ENCODE measurements at regions not wholly inside any gene's neighbourhood (a gene's known extent, or its start where the extent isn't known, plus 50 kb on each side); places are given as distances from the start of the nearest gene placed in this dataset.

DNA sequence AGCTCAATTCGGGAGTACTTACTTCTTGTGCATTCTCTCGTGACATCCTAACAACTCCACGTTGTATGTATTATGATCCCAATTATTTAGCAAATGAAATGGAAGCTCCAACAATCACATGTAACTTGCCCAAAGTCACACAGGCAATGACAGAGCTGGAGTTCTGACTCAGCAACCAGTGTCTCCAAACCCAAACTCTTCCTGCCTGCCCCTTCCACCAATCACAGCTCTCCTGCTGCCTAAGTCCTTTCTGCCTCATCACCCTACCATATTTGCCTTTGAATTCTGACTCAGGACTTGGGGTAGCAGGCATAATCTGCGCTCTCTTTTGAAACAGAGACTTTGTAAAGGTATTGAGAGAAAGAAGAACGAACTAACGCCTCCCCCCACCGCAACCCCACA, 245.2 kb upstream of the MAF start:
- POLR2A ChIA-PET: no interaction called here
- CTCF ChIA-PET: no interaction called here
- TF ChIP-seq ARNT (IDR thresholded peaks at IDR 0.05): no peak
- TF ChIP-seq, protein P1, sequence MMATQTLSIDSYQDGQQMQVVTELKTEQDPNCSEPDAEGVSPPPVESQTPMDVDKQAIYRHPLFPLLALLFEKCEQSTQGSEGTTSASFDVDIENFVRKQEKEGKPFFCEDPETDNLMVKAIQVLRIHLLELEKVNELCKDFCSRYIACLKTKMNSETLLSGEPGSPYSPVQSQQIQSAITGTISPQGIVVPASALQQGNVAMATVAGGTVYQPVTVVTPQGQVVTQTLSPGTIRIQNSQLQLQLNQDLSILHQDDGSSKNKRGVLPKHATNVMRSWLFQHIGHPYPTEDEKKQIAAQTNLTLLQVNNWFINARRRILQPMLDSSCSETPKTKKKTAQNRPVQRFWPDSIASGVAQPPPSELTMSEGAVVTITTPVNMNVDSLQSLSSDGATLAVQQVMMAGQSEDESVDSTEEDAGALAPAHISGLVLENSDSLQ (IDR thresholded peaks at IDR 0.05): no peak
- TF ChIP-seq FOXA1 (IDR thresholded peaks at IDR 0.05): no peak
- TF ChIP-seq L3MBTL2 (conservative IDR thresholded peaks at IDR 0.05): no peak
- TF ChIP-seq HDGF (IDR thresholded peaks at IDR 0.05; ENCODE audit: borderline replicate concordance): no peak
- no peak for TF ChIP-seq FOXK2 (IDR thresholded peaks at IDR 0.05)
- TF ChIP-seq SP1 (IDR thresholded peaks at IDR 0.05): no peak
- TF ChIP-seq NFRKB (IDR thresholded peaks at IDR 0.05): no peak
- no peak for TF ChIP-seq BHLHE40 (IDR thresholded peaks at IDR 0.05; ENCODE audit: borderline replicate concordance)
- TF ChIP-seq LEF1 (IDR thresholded peaks at IDR 0.05; ENCODE audit: borderline replicate concordance): no peak
- TF ChIP-seq ZNF384 (IDR thresholded peaks at IDR 0.05): no peak
- TF ChIP-seq CTBP1 (IDR thresholded peaks at IDR 0.05; ENCODE audit: borderline replicate concordance): no peak
- TF ChIP-seq ELF4 (IDR thresholded peaks at IDR 0.05): no peak
- TF ChIP-seq TARDBP (IDR thresholded peaks at IDR 0.05): no peak
- no peak for TF ChIP-seq SUZ12 (IDR thresholded peaks at IDR 0.05)
- TF ChIP-seq FOXM1 (IDR thresholded peaks at IDR 0.05; ENCODE audit: borderline replicate concordance): no peak
- DNase-seq (ENCODE audit: extremely low spot score): no peak

DNA sequence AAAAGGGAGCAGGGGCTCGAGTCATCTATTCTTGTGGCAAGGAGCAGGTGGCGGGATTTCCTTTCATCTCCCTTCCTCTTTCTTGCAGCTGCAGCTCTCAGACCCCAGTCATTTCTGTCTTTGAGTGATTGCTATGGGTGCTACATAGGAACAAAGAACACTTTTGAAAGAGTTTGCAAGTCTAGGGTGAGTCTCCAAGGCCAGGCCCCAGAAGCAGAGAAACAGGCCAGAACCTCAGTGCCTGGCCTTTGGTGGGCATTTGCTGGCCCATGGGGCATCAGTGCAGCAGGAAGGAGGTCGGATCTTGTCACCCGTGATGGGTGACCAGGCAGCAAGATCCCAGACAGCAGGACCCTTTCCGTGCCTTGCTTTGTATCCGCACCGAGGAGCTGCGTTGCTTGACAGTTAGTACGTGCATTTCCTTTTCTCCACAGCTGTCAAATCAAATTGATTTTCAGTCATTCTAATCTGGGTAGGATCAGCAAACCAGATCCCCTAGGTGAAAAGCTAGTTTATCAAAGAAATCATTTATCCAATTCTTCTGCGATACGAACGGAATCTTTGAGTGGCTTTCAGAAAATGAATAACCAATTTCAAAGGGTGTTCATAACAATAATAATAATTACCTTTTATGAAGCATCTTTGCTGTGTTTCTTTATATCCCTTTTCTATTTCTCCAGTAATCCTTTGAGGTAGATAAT, 244.6 kb upstream of the MAF start:
- TF ChIP-seq TARDBP (IDR thresholded peaks at IDR 0.05) (no peak), LEF1 (IDR thresholded peaks at IDR 0.05; ENCODE audit: borderline replicate concordance) (no peak), FOXA1 (IDR thresholded peaks at IDR 0.05) (no peak), L3MBTL2 (conservative IDR thresholded peaks at IDR 0.05) (no peak), CTBP1 (IDR thresholded peaks at IDR 0.05; ENCODE audit: borderline replicate concordance) (no peak), BHLHE40 (IDR thresholded peaks at IDR 0.05; ENCODE audit: borderline replicate concordance) (no peak), ARNT (IDR thresholded peaks at IDR 0.05) (no peak), SP1 (IDR thresholded peaks at IDR 0.05) (no peak), HDGF (IDR thresholded peaks at IDR 0.05; ENCODE audit: borderline replicate concordance) (no peak), FOXK2 (IDR thresholded peaks at IDR 0.05) (no peak), FOXM1 (IDR thresholded peaks at IDR 0.05; ENCODE audit: borderline replicate concordance) (no peak), ZNF384 (IDR thresholded peaks at IDR 0.05) (no peak), SUZ12 (IDR thresholded peaks at IDR 0.05) (no peak), NFRKB (IDR thresholded peaks at IDR 0.05) (no peak), ELF4 (IDR thresholded peaks at IDR 0.05) (no peak)
- TF ChIP-seq, protein P1 (IDR thresholded peaks at IDR 0.05): no peak
- CTCF ChIA-PET: no interaction called here
- no peak for DNase-seq (ENCODE audit: extremely low spot score)
- POLR2A ChIA-PET: no interaction called here

DNA sequence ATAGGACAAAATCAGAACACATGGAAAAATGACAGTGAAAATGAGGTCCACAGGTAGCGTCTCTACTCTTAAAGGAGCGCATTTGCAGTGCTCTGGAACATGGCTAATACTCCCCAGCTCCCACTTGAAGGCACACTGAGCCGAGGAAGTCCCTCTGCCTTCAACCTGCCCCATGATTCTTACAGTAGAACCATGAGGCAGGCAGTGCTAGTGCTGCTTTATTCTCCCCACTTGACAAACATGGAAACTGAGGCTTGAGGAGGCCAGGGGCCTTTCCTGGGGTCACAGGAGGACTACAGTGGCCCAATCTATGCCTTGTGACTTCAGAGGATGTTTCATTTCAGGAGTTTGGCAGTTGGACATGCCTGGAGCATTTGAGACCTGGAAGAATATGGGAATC, 244.1 kb upstream of the MAF start:
- TF ChIP-seq, protein P1 (IDR thresholded peaks at IDR 0.05): no peak
- CTCF ChIA-PET: no interaction called here
- POLR2A ChIA-PET: no interaction called here
- DNase-seq (ENCODE audit: extremely low spot score): no peak

DNA sequence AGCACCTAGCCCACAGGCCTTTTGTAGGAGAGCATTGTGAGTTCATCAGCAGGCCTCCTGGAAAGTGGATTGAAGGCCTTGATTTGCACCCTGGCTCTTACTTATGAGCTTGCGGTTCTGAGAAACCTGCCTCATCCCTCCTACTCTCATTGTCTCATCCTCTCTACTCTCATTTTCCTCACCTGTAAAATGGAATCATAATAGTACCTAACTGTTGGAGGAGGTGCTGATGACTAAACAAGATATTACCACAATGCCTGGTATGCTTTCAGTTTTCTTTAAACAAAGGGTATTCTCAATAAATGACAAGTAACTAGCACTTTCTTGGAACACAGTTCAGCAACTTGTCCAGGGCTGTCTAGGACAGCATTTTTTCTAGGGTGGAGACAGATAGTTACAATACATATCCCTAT, 243.1 kb upstream of the MAF start:
- CTCF ChIA-PET: no interaction called here
- TF ChIP-seq L3MBTL2 (conservative IDR thresholded peaks at IDR 0.05) (no peak), TARDBP (IDR thresholded peaks at IDR 0.05) (no peak), CTBP1 (IDR thresholded peaks at IDR 0.05; ENCODE audit: borderline replicate concordance) (no peak), ZNF384 (IDR thresholded peaks at IDR 0.05) (no peak), HDGF (IDR thresholded peaks at IDR 0.05; ENCODE audit: borderline replicate concordance) (no peak), BHLHE40 (IDR thresholded peaks at IDR 0.05; ENCODE audit: borderline replicate concordance) (no peak), SUZ12 (IDR thresholded peaks at IDR 0.05) (no peak), LEF1 (IDR thresholded peaks at IDR 0.05; ENCODE audit: borderline replicate concordance) (no peak), SP1 (IDR thresholded peaks at IDR 0.05) (no peak), FOXA1 (IDR thresholded peaks at IDR 0.05) (no peak), ARNT (IDR thresholded peaks at IDR 0.05) (no peak), FOXM1 (IDR thresholded peaks at IDR 0.05; ENCODE audit: borderline replicate concordance) (no peak), NFRKB (IDR thresholded peaks at IDR 0.05) (no peak), FOXK2 (IDR thresholded peaks at IDR 0.05) (no peak)
- TF ChIP-seq, protein P1 (IDR thresholded peaks at IDR 0.05): no peak
- POLR2A ChIA-PET: no interaction called here
- no peak for DNase-seq (ENCODE audit: extremely low spot score)

DNA sequence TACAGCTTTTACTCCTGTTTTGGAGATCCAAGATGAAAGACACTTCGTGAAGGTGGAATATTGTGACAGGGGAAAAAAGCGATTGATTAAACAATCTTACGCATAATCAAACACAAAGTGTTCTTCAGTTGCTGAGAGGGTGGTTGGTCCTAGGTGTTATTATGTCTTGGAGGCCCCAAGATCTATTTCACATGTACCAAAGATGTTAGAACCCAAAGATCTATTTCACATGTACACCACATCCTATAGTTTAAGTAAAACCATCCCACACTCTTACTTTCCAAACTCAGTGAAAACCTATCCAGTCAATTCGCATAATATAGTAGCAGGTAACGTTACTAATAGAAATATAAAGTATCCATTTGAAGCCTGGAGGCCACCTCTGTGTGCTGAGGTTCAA, 242.6 kb upstream of the MAF start:
- ChIA-PET CTCF (no interaction called here), POLR2A (no interaction called here)
- TF ChIP-seq, protein P1 (IDR thresholded peaks at IDR 0.05): no peak
- no peak for TF ChIP-seq CTBP1 (IDR thresholded peaks at IDR 0.05; ENCODE audit: borderline replicate concordance)
- TF ChIP-seq ARNT (IDR thresholded peaks at IDR 0.05): no peak
- no peak for TF ChIP-seq FOXA1 (IDR thresholded peaks at IDR 0.05)
- no peak for DNase-seq (ENCODE audit: extremely low spot score)
